HG03565 (cell line): ENCODE measurements at regions not wholly inside any gene's neighbourhood (a gene's known extent, or its start where the extent isn't known, plus 50 kb on each side); places are given as distances from the start of the nearest gene placed in this dataset.

Experiments
- ATAC-seq: cut with Tn5 transposase; IDR thresholded peaks from one replicate; pipeline ENCODE4 v1.9.1; 2021; ENCODE audit warnings: mild to moderate bottlenecking, moderate library complexity; ENCODE audit not compliant: unreplicated experiment

DNA sequence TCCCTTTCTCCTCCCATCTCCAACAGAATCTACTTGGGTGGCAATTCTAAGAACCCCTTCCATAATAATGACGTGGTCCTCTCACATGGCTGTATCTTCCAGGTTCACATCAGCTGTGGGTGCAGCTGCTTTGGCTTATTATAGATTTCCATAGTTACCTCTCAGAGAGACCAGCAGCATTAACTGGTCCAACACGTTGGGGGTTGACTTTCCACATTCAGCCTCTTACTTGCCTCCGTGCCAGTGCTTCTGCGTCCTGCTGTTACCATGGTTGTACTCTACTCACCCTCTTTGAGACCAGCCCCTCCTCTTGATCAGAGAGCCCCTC, 570.7 kb downstream of the PLCL1 start:
- ATAC-seq = no peak

DNA sequence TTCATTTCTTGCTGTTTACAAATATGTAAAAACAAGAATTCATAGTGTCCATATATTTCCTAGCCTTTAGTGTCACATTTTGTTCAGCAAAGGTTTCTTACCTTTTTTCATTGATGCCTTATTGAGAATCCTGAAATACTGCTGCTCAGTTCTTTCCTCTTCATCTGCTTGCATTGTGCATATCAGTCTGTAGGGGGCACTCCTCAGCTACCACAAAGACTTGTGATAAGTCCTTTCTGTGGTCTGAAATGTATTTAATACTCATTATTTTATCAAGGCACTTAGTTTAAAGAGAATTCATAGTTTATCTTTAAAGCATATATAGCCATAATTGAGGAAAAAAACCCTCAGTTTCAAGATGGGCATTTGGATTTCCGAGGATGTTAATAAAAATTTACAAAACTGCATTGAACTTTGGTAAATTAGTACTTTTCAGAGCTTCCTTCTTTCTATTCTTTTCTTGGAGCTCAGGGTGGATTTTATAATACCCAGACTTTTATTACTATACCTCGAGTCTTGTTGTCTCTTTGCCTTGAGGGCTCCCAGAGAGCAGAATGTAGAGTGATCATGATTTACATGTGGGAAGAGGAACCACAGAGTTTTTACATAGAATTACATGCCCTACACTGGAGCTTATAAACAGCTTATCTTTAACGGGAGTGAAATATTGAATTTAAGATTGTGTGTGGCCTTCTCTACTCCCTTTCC, 570.1 kb downstream of the PLCL1 start:
- ATAC-seq = no peak

DNA sequence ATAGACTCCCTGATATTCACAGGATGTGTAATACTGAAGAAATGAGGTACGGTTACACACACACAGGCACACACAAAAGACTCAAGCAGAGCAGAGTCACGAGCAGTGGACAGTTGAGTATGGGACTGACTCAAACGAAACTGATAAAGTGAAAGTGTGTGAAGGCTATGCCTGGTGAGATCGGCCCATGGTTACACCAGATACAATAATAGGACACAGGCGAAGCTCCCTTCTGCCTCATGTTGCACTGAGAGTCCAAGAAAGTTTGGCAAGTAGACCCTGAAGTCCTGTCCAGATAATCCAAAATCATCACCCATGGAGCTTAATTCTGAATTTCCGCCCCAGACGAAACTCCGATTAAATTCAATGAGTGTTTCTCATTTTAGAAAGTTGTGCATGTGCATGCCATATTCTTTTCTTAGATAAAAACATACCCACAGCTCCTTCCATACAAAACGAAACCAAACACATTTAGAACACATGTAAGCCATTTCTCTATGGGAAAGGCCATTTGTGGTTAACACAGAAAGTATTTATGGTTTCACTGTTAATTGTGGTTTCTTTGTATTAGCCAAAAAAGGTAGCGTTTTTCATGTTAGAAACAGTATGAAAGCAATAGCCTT, 567.6 kb downstream of the PLCL1 start:
- peak; percentile 91 for ATAC-seq

DNA sequence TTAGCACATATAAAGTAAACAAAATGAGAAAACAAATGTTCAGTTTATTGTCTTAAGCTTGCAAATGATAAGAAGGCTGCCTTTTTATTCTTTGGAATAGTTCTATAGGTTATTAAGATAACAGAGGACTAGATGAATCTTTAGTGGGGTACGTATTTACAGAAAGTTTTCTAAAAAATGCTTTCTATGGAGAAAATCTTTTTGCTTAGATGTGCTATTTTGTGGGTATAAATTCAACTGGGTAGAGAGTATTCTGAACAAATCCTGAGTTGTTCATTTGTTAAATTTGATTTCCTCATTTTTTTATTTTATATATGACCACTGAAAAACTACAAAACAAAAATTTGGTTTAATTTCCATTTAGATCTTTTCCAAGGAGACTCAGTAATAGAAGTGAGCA, 566.9 kb downstream of the PLCL1 start:
- no peak for ATAC-seq

DNA sequence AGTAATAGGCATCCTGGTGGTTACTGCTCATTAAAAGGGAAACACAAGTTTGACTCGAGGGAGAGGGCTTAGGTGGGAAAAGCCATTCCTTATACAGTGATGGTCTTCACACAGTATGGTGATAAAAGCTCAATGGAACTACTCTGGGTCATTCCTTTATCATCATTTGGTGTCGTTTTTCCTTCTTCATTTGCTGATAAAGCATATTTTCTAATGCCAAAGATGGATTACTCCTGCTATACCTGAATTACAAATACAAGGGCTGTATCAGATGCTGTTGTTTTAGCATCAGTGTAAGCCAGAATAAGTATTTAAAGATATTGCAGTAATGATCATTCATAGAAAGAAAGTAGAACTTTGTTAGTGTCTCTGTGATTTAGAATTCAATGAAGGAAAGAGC, 563.7 kb downstream of the PLCL1 start:
- no peak for ATAC-seq

DNA sequence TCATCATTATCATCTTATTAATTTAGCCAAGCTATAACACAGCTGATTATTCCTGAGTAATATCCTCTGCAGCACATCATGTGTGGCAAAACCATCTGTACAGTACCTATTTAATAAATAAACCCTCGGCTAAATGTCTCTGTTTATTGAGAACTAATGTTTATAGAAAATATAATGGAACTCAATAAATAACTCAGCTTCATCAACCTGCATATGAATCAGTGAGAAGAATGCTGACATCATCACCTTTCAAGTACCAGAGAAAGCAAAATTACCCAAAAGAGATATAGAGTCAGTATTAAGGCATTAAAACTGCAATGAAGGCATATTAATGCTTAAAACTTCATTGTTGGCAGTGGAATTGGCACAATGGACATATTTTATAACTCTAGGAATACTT, 558.3 kb downstream of the PLCL1 start:
- ATAC-seq = no peak

DNA sequence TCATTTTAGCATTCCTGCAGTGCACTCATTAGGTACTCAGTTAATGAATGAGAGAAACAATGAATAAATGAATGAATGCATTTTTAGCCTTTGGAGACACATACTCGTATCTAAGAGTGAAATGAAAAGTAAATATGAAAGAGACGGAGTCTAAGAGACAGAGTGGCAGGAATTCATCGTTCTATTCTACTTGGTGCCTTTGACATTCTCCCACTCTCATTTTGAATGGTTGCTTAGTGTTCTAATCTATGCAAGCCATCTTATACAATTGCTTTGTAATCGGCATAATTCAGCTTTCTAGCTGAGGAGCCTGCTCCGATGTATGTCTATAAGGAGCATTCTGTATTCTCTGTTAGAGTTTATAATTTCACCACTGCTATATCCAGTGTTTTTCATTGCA, 554.9 kb downstream of the PLCL1 start:
- no peak for ATAC-seq

DNA sequence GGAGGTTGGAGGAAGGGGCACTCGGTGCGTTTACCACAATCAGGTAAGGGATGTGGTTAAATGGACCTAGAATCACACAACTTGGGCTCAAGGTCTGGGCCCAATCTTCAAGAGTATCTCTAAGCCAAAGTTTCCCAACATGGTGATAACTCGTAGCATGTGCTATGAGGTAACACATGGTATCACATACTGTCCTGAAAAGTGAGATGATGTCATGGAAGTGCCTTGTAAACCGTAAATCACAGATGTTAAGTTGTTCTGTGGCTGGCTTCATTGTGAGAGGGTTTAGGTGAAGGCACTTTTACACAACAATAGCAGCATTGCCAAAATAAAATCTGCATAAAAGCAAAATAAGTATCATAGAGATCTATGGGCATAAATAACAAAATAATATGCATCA, 551.8 kb downstream of the PLCL1 start:
- no peak for ATAC-seq

DNA sequence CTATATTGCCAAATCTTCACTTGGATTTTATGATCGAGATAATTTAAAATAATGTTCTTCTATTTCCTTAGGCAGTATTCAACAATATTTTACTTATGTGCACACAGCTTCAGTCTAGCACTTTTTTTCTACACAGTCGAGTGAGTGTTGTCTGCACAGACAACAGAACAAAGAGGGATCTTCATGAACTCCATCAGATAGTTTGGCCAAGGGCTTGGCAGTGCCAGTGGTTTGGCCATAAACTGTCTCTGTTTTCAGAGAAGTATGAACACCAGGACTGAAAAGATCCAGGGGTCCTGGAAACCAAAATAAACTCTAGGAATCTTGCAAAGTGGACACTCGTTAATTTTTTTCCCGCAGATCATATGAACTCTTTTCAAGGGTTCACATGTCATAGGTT, 547.3 kb downstream of the PLCL1 start:
- ATAC-seq = no peak

DNA sequence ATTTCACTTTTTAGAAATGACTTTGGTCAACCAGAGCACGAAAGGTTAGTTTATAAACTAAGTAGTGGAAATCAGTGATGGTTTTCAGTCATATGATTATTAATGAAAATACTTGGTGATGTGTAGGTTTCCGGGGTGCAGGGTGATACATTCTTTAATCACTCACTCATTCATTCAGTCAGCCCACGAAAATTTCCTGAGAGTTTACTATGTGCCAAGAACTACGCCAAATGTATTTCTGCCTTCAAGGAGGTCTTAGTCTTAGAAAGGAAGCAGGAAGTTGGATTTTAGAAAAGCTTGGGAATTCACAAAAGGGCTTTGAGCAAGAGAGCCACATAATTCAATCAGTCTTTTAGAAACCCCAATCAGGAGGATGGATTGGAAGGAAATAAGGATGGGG, 543.6 kb downstream of the PLCL1 start:
- no peak for ATAC-seq

DNA sequence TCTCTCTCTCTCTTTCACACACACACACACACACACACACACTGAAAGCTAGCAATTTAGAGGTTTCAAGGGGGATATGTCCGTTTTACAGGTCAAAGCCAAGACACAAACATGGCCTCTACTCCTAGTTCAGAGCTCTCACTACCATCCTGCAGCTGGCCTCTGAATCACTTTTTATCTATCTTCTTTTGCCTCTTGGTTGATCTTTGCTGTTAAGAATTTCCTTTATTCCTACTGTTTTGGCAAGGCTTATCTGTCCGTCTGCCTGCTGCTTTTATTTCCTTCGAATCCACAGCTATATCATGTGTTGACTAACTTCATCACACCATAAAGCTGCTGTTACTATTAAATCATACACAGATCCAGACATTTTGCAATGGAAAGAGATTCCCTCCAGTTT, 543.0 kb downstream of the PLCL1 start:
- no peak for ATAC-seq

DNA sequence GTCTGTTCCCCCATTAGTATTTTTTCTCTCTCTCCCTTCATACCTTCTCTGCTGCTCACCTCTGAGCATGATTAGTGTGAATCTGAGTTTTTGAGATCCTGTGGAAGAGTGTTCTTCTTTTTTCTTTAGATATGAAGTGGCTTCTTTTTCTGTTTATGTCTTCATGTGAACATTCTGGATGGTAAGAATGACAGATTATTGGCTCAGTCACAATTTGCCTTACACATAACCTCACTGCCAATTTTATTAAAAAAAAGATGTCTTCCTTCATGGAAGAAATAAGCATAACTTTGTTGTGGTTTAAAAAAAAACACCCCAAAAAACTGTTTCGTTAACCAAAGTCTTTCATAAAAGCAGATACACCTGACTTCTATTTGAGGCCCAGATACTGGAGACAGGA, 539.1 kb downstream of the PLCL1 start:
- no peak for ATAC-seq

DNA sequence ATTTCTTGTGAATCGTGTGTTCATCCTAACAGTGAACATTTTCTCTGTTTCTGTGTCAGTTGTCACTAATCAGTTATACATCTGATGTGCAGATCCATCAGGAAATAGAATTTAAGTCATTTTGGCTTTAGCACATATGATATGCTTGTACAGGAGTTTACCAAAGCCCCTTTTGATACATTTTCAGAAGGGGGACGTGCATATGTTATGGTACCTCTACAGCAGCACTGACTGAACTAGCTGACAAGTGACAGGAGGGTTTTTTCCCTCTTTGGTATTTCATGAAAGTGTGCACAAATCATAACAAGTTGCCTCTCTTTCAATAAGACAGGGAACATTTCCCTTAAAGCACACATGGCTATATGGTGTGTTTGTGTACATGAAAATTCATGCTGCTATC, 536.5 kb downstream of the PLCL1 start:
- no peak for ATAC-seq

DNA sequence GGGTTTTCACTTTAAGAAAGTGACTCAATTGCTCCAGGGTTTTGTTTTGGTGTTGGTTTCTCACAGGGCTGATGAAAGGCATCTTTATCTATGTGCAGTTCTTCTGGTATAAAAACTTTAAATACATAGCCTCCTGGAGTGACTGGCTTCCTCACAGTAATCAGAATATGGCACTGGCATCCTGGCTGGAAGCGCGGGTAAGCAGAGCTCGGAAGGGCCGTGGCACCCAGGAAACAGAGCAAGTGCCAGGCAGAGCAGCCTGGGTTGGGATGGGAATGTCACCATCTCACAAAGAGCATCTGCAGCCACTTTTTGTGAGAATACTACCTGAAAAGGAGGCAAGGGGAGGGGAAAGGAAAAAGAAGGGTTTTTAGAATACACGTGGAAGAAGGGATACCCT, 534.7 kb downstream of the PLCL1 start:
- no peak for ATAC-seq

DNA sequence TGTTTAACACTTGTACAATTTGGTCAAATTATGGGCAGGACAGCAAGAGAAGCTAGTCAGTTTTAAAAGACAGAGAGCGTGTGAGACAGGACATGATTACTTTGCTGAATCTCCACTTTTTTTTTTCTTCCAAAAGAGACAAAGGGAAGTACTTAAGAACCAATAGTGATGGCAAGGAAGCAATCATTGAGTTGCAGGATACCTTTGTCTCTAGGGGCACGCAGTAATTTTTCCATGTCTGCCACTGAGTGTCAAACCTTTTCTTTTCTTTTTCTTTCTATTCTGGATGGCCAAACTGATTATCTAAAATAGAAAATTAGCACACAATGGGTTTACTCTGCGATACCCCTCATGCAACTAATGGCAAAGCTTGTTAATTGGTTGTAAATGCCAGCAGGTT, 533.0 kb downstream of the PLCL1 start:
- ATAC-seq = no peak

DNA sequence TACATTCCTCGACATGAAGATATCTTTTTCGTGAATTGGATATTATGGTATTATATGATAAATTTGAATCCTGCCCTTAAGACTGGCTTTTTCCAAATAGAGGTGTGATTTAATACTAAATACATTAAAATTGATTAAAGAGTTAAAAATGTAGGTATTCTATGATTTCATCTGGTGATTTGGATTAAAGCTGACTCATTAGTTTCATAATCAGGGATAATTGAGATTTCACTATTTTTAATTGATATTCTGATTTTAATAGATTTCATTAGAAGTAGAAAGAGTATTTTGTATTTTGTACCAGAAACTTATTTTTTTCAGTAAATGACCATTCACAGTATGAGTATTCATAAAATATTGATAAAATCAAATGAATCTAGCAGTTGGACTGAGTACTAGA, 524.1 kb downstream of the PLCL1 start:
- ATAC-seq = no peak

DNA sequence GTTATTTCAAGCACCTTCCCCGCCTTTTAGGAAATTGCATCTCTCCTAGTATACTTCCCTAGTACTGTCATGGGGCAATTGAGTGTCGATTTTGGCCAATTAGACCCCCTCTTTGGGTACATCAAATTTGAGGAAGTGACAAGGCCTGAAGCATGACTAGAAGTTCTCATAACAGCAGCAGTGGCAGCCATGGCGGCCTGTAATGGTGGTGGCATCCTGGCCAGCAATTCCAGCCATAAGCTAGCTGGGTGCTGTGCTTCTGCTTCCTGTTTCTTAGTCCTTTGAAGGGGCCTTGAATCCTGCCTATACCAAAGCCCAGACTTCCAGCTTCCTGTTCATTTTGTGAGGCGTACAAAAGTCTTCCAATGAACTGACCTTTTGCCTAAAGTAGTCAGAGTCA, 523.1 kb downstream of the PLCL1 start:
- no peak for ATAC-seq

DNA sequence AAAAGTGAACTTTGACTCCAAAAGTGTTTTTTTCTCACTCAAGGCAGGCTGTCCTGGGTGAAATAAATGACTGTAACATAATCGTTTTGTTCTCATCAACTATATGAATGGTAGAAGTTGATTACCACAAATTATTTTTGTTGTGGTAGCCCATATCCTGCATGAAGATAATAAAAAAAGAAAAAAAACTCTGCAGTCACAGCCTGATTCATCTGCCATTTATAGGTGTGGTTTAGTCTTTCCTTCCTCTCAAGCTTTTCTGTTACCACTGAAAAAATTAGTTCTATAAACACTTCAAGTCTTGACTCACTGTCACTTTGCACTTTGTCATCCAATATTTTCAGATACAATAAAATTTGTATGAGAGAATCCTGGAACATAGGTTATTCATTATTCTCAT, 522.0 kb downstream of the PLCL1 start:
- ATAC-seq = peak; percentile 70

DNA sequence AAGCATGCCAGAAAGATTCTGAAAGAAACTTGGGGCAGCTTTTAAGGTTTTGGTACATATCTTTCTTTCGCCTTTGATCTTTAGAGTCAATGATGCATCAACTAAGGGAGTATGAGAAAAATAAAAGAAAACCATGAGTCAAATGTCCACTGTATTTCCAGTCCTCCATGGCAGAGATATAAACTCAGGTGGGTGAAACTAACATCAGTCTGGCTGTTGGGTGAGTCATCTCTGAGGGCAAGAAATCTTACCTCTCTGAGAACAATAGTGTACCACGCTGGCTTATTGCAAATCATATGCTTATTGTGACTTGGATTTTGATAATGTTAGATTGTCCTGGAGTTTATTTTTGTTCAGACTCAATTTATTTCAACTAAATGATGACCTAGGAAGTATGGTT, 521.0 kb downstream of the PLCL1 start:
- ATAC-seq = no peak

DNA sequence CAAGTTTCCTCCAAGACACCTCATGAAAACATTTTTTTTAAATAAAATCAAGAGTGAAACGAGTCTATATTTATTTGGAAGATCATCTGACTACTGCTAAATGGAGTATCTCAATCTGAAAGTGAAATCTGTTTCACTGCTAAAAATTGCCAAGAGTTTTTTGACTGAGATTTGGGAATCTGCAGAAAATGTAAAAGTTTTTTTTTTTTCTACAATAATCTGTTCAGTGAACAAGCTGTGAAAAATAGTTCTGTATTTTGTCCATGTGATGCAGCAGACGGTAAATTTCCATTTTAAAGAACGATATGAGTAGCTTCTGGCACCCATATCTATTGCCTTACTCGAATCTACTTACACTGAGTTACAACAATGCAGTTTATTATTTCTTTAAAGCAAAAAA, 519.7 kb downstream of the PLCL1 start:
- no peak for ATAC-seq

DNA sequence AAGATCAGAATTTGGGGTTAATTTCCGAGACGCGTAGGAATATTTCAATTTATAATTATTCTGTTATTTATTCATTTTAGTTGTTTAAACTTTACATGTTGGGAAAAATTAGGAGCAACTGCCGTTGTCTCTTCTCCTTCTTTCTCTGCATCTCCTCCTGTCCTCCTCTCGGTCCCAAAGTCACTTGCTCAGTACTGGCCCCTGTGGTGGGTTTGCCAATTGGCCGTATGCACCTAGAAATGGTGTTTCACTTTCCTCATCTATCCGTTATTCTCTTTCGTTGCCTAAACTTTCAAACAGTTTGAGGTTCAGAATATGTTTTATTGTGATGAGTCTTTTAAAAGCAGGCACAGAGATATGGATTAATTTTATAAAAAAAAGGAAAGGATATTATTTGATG, 517.9 kb downstream of the PLCL1 start:
- ATAC-seq = no peak

DNA sequence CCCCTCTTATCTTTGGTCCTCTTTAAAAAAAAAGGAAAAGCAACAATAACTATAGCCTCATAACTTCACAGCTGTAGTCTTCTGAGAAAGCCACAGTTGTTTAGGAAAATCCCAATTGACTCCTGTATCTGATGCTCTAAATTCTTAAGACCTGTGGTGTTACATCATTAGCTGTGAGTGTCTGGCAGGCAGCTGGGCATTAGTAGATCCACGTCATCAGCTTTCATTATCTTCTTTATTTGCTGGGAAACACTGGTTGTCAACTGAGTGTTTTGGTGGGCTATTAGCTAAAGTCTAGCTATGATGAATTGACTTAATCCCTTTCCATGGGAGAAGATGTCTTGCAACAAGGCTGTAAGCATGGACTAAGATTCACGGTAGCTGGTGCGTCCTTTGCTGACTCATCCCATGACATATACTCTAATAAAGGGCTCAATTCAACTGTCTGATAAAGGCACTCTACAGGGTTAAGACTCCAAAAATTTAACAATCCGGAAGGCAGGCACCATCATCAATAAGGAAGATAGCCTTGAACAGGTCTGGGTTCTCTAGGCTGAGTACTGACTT, 517.2 kb downstream of the PLCL1 start:
- ATAC-seq = no peak

DNA sequence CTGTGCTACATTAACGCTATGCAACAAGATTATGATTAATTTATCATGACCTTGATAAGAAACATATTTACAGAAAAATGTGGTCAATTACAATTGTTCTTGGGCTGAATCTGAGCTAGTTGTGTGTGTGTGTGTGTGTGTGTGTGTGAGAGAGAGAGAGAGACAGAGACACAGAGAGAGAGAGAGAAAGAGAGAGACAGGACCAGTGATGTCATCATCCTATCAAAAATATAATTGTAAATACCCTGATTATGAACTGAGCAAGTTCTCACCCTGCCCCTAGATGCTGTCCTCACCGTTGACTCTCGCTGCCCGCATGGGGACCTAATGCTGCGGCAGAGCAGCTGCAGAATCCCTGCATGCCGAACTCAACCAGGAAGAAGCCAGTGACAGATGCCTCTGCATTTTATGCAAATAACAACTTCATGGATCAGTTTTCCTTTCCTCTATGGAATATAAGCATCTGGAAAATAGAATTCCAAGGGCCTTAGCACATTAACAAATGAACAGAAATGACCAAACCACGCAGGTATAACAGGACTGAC, 512.5 kb downstream of the PLCL1 start:
- ATAC-seq = no peak
